ENCODE measurements at regions not wholly inside any gene's neighbourhood (a gene's known extent, or its start where the extent isn't known, plus 50 kb on each side); places are given as distances from the start of the nearest gene placed in this dataset.

- no peak for DNase-seq (ENCODE audit: low read depth)
- TF ChIP-seq CTCF (conservative IDR thresholded peaks at IDR 0.05; ENCODE audit: low read length), result no peak
- H3K4me3 ChIP-seq (ENCODE audit: low read length), result no peak overlapping the region
Observed at GRCh38 chr5:142465476-142465875, 140.7 kb upstream of the SPRY4 start.

GRCh38 chr5:142463904-142464303, 139.1 kb upstream of the SPRY4 start:
- no peak overlapping the region for H3K4me3 ChIP-seq (ENCODE audit: low read length)
- TF ChIP-seq CTCF (conservative IDR thresholded peaks at IDR 0.05; ENCODE audit: low read length), result no peak
- no peak for DNase-seq (ENCODE audit: low read depth)

DNA sequence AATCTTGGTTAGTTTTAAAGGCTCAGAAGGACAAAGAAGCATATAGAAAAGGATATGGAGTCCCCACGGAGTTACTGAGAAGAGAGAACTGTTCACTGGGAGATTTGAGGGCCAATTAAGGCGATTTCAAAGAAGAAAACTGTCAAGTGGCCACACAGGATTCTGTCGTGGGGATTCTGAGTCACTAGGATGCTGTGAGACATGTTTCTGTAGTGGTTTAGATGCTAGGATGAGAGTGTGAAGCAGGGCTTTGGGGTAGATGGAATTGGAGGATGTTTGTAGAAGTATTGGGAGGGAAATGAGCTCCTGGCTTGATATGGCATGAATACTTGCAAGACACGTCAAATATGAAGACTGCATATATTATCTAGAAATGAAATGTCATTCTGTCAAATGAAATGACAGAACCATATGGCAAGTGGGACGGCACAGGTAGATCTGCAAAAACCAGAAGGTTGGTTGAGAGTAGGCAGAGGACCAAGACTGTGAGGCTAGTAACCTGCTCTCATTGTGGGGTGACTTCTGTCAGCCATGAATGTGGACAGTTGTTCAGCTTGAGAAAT, 136.3 kb upstream of the SPRY4 start:
- DNase-seq (ENCODE audit: low read depth), result no peak
- TF ChIP-seq CTCF (conservative IDR thresholded peaks at IDR 0.05; ENCODE audit: low read length), result no peak
- no peak overlapping the region for H3K4me3 ChIP-seq (ENCODE audit: low read length)

- no peak for TF ChIP-seq CTCF (conservative IDR thresholded peaks at IDR 0.05; ENCODE audit: low read length)
- H3K4me3 ChIP-seq (ENCODE audit: low read length), result no peak overlapping the region
- DNase-seq (ENCODE audit: low read depth), result no peak
Observed at GRCh38 chr5:142459209-142459608, 134.4 kb upstream of the SPRY4 start.

DNA sequence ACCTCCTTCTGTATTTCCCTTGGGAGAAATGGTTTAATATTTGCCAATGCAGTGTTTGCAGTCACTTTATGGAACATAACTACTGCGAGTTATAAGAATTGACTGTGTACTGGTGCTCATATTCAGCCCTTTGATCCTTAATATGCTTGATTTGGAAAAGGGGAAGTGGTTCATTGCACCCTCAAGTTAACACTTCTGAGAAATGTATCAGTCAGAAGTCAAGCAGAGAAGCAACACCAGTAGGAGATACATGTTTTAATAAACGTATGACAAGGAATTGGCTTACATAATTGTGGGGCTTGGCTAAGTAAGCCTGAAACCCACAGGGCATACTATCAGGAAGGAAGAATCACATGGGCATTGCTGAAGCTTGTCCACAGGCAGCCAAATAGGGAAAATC, 131.0 kb upstream of the SPRY4 start:
- no peak for DNase-seq (ENCODE audit: low read depth)
- no peak for TF ChIP-seq CTCF (conservative IDR thresholded peaks at IDR 0.05; ENCODE audit: low read length)
- H3K4me3 ChIP-seq (ENCODE audit: low read length), result no peak overlapping the region

GRCh38 chr5:142453932-142454331, 129.1 kb upstream of the SPRY4 start:
- no peak for DNase-seq (ENCODE audit: low read depth)
- TF ChIP-seq CTCF (conservative IDR thresholded peaks at IDR 0.05; ENCODE audit: low read length), result no peak

DNA sequence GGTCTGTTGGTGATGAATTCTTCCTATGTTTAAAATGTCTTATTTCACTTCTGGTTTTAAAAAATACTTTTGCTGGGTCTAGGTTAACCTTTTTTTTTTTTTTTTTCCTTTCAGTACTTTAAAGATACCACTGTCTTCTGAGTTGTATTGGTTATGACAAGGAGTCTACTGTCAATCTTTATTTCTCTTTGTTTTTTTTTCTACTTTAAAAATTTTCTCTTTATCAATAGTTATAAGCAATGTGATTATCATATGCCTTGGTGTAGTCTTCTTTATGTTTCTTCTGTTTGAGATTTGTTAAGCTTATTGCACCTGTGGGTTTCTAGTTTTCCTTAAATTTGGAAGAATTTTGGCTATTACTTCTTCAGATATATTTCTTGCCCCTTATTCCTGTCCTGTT, 125.6 kb upstream of the SPRY4 start:
- no peak overlapping the region for H3K4me3 ChIP-seq (ENCODE audit: low read length)
- DNase-seq (ENCODE audit: low read depth), result no peak
- TF ChIP-seq CTCF (conservative IDR thresholded peaks at IDR 0.05; ENCODE audit: low read length), result no peak

More at GRCh38 chr5:142453932-142454331, 129.1 kb upstream of the SPRY4 start:
- no peak overlapping the region for H3K4me3 ChIP-seq (ENCODE audit: low read length)

All from AG10803 (cell line).